ENCODE measurements at regions not wholly inside any gene's neighbourhood (a gene's known extent, or its start where the extent isn't known, plus 50 kb on each side); places are given as distances from the start of the nearest gene placed in this dataset.

- no peak for DNase-seq
- no peak overlapping the region for H3K27ac ChIP-seq (ENCODE audit: insufficient read length, low read depth, low read length)
- H3K79me1 ChIP-seq (ENCODE audit: insufficient read depth, low read depth, low read length, poor library complexity, severe bottlenecking): no peaks in the 10 kb centered on the region
- H3K4ac ChIP-seq (ENCODE audit: low read depth, low read length): no peak overlapping the region
- WGBS (ENCODE audit: extremely low coverage, insufficient read length, low lambda C conversion rate): no CpG with 5 or more reads among the region's 5 CpGs
- no peak overlapping the region for H3K4me3 Mint-ChIP-seq
- no peak overlapping the region for H2BK12ac ChIP-seq (ENCODE audit: insufficient read length, low read depth, low read length)
- peaks cover 4 to 5% of the 10 kb centered on the region in 2 experiments; a peak in 3 of 4 replicates for H3K4me1 Mint-ChIP-seq
- no peaks in the 10 kb centered on the region for H4K20me1 ChIP-seq (ENCODE audit: control insufficient read depth, insufficient read depth, insufficient read length)
- no peak overlapping the region for H3K14ac ChIP-seq (ENCODE audit: insufficient read depth, low read length)
- H4K8ac ChIP-seq (replicated peaks; ENCODE audit: insufficient read length, low read depth, low read length): no peak overlapping the region
- no peaks in the 10 kb centered on the region for H3K27me3 ChIP-seq (ENCODE audit: insufficient read depth, low read length)
- no peaks in the 10 kb centered on the region for H3K4me1 ChIP-seq (ENCODE audit: insufficient read depth, low read length)
- no peaks in the 10 kb centered on the region for H3K79me2 ChIP-seq (ENCODE audit: insufficient read depth, low read length)
- H3K18ac ChIP-seq (ENCODE audit: insufficient read length, low read depth, low read length): no peak overlapping the region
- H3K27me3 Mint-ChIP-seq (ENCODE audit: low read depth): peaks cover 8% of the 10 kb centered on the region; the same call in 1 of the 2 replicates
- H3K23ac ChIP-seq (ENCODE audit: insufficient read length, low read depth, low read length): no peak overlapping the region
- no peaks in the 10 kb centered on the region for H3K9me3 ChIP-seq (ENCODE audit: control insufficient read depth, low read depth, low read length)
- no peak overlapping the region for H3T11ph ChIP-seq (ENCODE audit: low read length)
- no peak overlapping the region for H2AFZ ChIP-seq (ENCODE audit: low read length)
- peak overlapping the region in 1 of 3 experiments; percentile 50; a peak in 1 of 7 replicates for H3K27ac Mint-ChIP-seq
- H4K91ac ChIP-seq (ENCODE audit: insufficient read length, low read depth, low read length): no peak overlapping the region
- H2BK5ac ChIP-seq (ENCODE audit: insufficient read length, low read length): no peak overlapping the region
- no peak overlapping the region for H2BK120ac ChIP-seq (ENCODE audit: low read depth, low read length, poor library complexity, severe bottlenecking)
- no peak overlapping the region; the same call in 1 of the 2 replicates for H2BK15ac ChIP-seq (ENCODE audit: low read depth, low read length)
- no peak overlapping the region for H3K9ac ChIP-seq (ENCODE audit: extremely low read depth, insufficient read length, low read length)
- no peak overlapping the region for H2AK5ac ChIP-seq (ENCODE audit: insufficient read length, low read length)
- no peaks in the 10 kb centered on the region for H3K23me2 ChIP-seq (ENCODE audit: insufficient read length, low read depth, low read length, poor library complexity, severe bottlenecking)
- no peaks in the 10 kb centered on the region for H3K36me3 Mint-ChIP-seq (ENCODE audit: insufficient read depth in 1 of 3, low read depth in 3 of 3)
- no peak overlapping the region for H3K4me2 ChIP-seq (ENCODE audit: insufficient read depth, insufficient read length, low read length)
- H3K9me3 Mint-ChIP-seq: no peaks in the 10 kb centered on the region
- TF ChIP-seq CTCF (conservative IDR thresholded peaks at IDR 0.05): no peak
- no peak overlapping the region for H4K5ac ChIP-seq (ENCODE audit: insufficient read length, low read depth, low read length)
- H2BK20ac ChIP-seq (ENCODE audit: low read depth, low read length, poor library complexity, severe bottlenecking): no peak overlapping the region
- no peak overlapping the region for H3K56ac ChIP-seq (ENCODE audit: insufficient read length, low read depth, low read length)
These were observed 84.7 kb upstream of the HIVEP3 start for GRCh38 chr1:42003433-42003832.

All from H9 (cell line).